Calu3 (cell line): ENCODE measurements at regions not wholly inside any gene's neighbourhood (a gene's known extent, or its start where the extent isn't known, plus 50 kb on each side); places are given as distances from the start of the nearest gene placed in this dataset.

ENCODE experiments used
- BruUV-seq: library from RNA; stranded (reverse); fragments of 400-500 nt; replicated peaks from 2 replicates; lab custom pipeline; 2021; lab: Mats Ljungman, UMichigan
- CTCF ChIA-PET: fragments of 300-600 bp; sonication (Branson Sonifier 250); formaldehyde crosslinking; loops from one replicate; lab custom pipeline; 2022; ENCODE audit warnings: antibody characterized with exemption; lab: Charles Lee
- DNase-seq: peaks from one replicate; pipeline ENCODE4 v3.0.0; 2022
- H3K27ac Mint-ChIP-seq: one replicate; pipeline ENCODE4 v1.8.0; 2022; ENCODE audit warnings: mixed read lengths; ENCODE audit not compliant: unreplicated experiment
- H3K27me3 Mint-ChIP-seq: one replicate; pipeline ENCODE4 v1.8.0; 2022; ENCODE audit warnings: mixed read lengths; ENCODE audit not compliant: unreplicated experiment
- H3K36me3 Mint-ChIP-seq: one replicate; pipeline ENCODE4 v1.8.0; 2022; ENCODE audit warnings: mild to moderate bottlenecking, moderate library complexity, mixed read lengths; ENCODE audit not compliant: insufficient read depth, unreplicated experiment
- H3K4me1 Mint-ChIP-seq: one replicate; pipeline ENCODE4 v1.8.0; 2022; ENCODE audit warnings: mild to moderate bottlenecking, low read depth, mixed read lengths; ENCODE audit not compliant: unreplicated experiment
- H3K4me3 Mint-ChIP-seq: one replicate; pipeline ENCODE4 v1.8.0; 2022; ENCODE audit warnings: mild to moderate bottlenecking, low read depth, moderate library complexity, mixed read lengths; ENCODE audit not compliant: unreplicated experiment
- H3K9me3 Mint-ChIP-seq: one replicate; pipeline ENCODE4 v1.8.0; 2022; ENCODE audit warnings: low read depth, mixed read lengths; ENCODE audit not compliant: unreplicated experiment
- CTCF ChIP-seq: fragments of 200-600 bp; IDR thresholded peaks from one replicate; pipeline ENCODE4 v1.8.0; 2022; ENCODE audit warnings: antibody characterized with exemption; ENCODE audit not compliant: unreplicated experiment
- intact Hi-C: fragments of 100-400 bp; cut with micrococcal nuclease; formaldehyde crosslinking; loops from one replicate; pipeline ENCODE4 v1.10.0; 2022; ENCODE audit not compliant: unreplicated experiment

- BruUV-seq = no TSS peak
- H3K27ac Mint-ChIP-seq = no peak overlapping the region
- no peaks in the 10 kb centered on the region for H3K27me3 Mint-ChIP-seq
- no peak for TF ChIP-seq CTCF
- H3K4me1 Mint-ChIP-seq = no peaks in the 10 kb centered on the region
- no peaks in the 10 kb centered on the region for H3K36me3 Mint-ChIP-seq
- intact Hi-C loops = no loop called here
- CTCF ChIA-PET = no interaction called here
- peaks cover 6% of the 10 kb centered on the region for H3K9me3 Mint-ChIP-seq
- no peak for DNase-seq
- no peak overlapping the region for H3K4me3 Mint-ChIP-seq
Measured at GRCh38 chr22:47463220-47463619, 700.8 kb downstream of the TBC1D22A start.

- no peak for DNase-seq
- BruUV-seq = no TSS peak
- Mint-ChIP-seq H3K4me1 (no peaks in the 10 kb centered on the region), H3K27ac (no peak overlapping the region), H3K9me3 (peaks cover 4% of the 10 kb centered on the region), H3K36me3 (no peaks in the 10 kb centered on the region), H3K27me3 (no peaks in the 10 kb centered on the region), H3K4me3 (no peak overlapping the region)
- CTCF ChIA-PET = interaction anchor here (0.6 kb wide), 1 partner anchor 471 kb away, joined by 3 read pairs; no protein-coding TSS in a partner anchor
- intact Hi-C loops = no loop called here
- TF ChIP-seq CTCF = no peak
Measured at GRCh38 chr22:47460861-47461260, 698.4 kb downstream of the TBC1D22A start.

GRCh38 chr22:47460176-47460575, 697.7 kb downstream of the TBC1D22A start:
- CTCF ChIA-PET = no interaction called here
- DNase-seq = no peak
- Mint-ChIP-seq H3K4me3 (no peak overlapping the region), H3K27ac (no peak overlapping the region), H3K36me3 (no peaks in the 10 kb centered on the region), H3K27me3 (no peaks in the 10 kb centered on the region), H3K9me3 (peaks cover 4% of the 10 kb centered on the region), H3K4me1 (no peaks in the 10 kb centered on the region)
- no peak for TF ChIP-seq CTCF
- no TSS peak for BruUV-seq
- intact Hi-C loops = no loop called here

GRCh38 chr22:47458348-47458747, 695.9 kb downstream of the TBC1D22A start:
- no peak overlapping the region for H3K4me3 Mint-ChIP-seq
- H3K4me1 Mint-ChIP-seq = no peaks in the 10 kb centered on the region
- H3K27me3 Mint-ChIP-seq = no peaks in the 10 kb centered on the region
- DNase-seq = no peak
- CTCF ChIA-PET = no interaction called here
- no peaks in the 10 kb centered on the region for H3K36me3 Mint-ChIP-seq
- H3K27ac Mint-ChIP-seq = no peak overlapping the region
- no TSS peak for BruUV-seq
- TF ChIP-seq CTCF = no peak
- intact Hi-C loops = no loop called here
- no peaks in the 10 kb centered on the region for H3K9me3 Mint-ChIP-seq
